ENCODE measurements at regions not wholly inside any gene's neighbourhood (a gene's known extent, or its start where the extent isn't known, plus 50 kb on each side); places are given as distances from the start of the nearest gene placed in this dataset.

GRCh38 chr3:178930116-178930515 is 141.5 kb downstream of the ZMAT3 start:
- no peak for DNase-seq
- Histone ChIP-seq H3K36me3 (ENCODE audit: control insufficient read depth, insufficient read depth, low read length) (no peaks in the 10 kb centered on the region), H3K4me1 (no peaks in the 10 kb centered on the region), H3K9me3 (peaks cover 9% of the 10 kb centered on the region), H3K27me3 (replicated peaks; ENCODE audit: control insufficient read depth, insufficient read depth, low read length) (no peaks in the 10 kb centered on the region), H3K4me3 (ENCODE audit: low read depth, low read length) (no peak overlapping the region)
- H3K27ac Mint-ChIP-seq (ENCODE audit: unreplicated experiment), result no peak overlapping the region
- TF ChIP-seq, protein P1, sequence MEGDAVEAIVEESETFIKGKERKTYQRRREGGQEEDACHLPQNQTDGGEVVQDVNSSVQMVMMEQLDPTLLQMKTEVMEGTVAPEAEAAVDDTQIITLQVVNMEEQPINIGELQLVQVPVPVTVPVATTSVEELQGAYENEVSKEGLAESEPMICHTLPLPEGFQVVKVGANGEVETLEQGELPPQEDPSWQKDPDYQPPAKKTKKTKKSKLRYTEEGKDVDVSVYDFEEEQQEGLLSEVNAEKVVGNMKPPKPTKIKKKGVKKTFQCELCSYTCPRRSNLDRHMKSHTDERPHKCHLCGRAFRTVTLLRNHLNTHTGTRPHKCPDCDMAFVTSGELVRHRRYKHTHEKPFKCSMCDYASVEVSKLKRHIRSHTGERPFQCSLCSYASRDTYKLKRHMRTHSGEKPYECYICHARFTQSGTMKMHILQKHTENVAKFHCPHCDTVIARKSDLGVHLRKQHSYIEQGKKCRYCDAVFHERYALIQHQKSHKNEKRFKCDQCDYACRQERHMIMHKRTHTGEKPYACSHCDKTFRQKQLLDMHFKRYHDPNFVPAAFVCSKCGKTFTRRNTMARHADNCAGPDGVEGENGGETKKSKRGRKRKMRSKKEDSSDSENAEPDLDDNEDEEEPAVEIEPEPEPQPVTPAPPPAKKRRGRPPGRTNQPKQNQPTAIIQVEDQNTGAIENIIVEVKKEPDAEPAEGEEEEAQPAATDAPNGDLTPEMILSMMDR (IDR thresholded peaks at IDR 0.05; ENCODE audit: insufficient read depth in 1 of 2, low read depth in 1 of 2, low read length in 1 of 2, severe bottlenecking in 1 of 2, unreplicated experiment in 1 of 2), result no peak
- intact Hi-C loops (cut with micrococcal nuclease; ENCODE audit: unreplicated experiment), result no loop called here
- H3K9me3 Mint-ChIP-seq (ENCODE audit: unreplicated experiment), result peaks cover 25% of the 10 kb centered on the region
- ChIA-PET CTCF (no interaction called here), POLR2A (no interaction called here)
- H3K4me1 Mint-ChIP-seq (ENCODE audit: low read depth, unreplicated experiment), result no peaks in the 10 kb centered on the region
- H3K4me3 Mint-ChIP-seq (ENCODE audit: unreplicated experiment), result no peak overlapping the region
- no peaks in the 10 kb centered on the region for H3K27me3 Mint-ChIP-seq (ENCODE audit: insufficient read depth, unreplicated experiment)
- BruUV-seq (replicated peaks), result no TSS peak
- H3K36me3 Mint-ChIP-seq (ENCODE audit: insufficient read depth, unreplicated experiment), result no peaks in the 10 kb centered on the region

GRCh38 chr3:178916223-178916622 is 155.4 kb downstream of the ZMAT3 start:
- Histone ChIP-seq H3K27me3 (replicated peaks; ENCODE audit: control insufficient read depth, insufficient read depth, low read length) (no peaks in the 10 kb centered on the region), H3K4me1 (no peaks in the 10 kb centered on the region), H3K4me3 (ENCODE audit: low read depth, low read length) (no peak overlapping the region), H3K36me3 (ENCODE audit: control insufficient read depth, insufficient read depth, low read length) (no peaks in the 10 kb centered on the region), H3K9me3 (peaks cover 9% of the 10 kb centered on the region)
- H3K4me3 Mint-ChIP-seq (ENCODE audit: unreplicated experiment), result no peak overlapping the region
- H3K9me3 Mint-ChIP-seq (ENCODE audit: unreplicated experiment), result peaks cover 36% of the 10 kb centered on the region
- intact Hi-C loops (cut with micrococcal nuclease; ENCODE audit: unreplicated experiment), result no loop called here
- no peaks in the 10 kb centered on the region for H3K36me3 Mint-ChIP-seq (ENCODE audit: insufficient read depth, unreplicated experiment)
- no peaks in the 10 kb centered on the region for H3K4me1 Mint-ChIP-seq (ENCODE audit: low read depth, unreplicated experiment)
- TF ChIP-seq, protein P1 (IDR thresholded peaks at IDR 0.05; ENCODE audit: insufficient read depth in 1 of 2, low read depth in 1 of 2, low read length in 1 of 2, severe bottlenecking in 1 of 2, unreplicated experiment in 1 of 2), result no peak
- no peak for DNase-seq
- CTCF ChIA-PET, result no interaction called here
- H3K27ac Mint-ChIP-seq (ENCODE audit: unreplicated experiment), result no peak overlapping the region
- H3K27me3 Mint-ChIP-seq (ENCODE audit: insufficient read depth, unreplicated experiment), result no peaks in the 10 kb centered on the region
- POLR2A ChIA-PET, result no interaction called here
- BruUV-seq (replicated peaks), result no TSS peak

- no peaks in the 10 kb centered on the region for H3K36me3 ChIP-seq (ENCODE audit: control insufficient read depth, insufficient read depth, low read length)
- ChIA-PET CTCF (no interaction called here), POLR2A (no interaction called here)
- Mint-ChIP-seq H3K4me3 (ENCODE audit: unreplicated experiment) (no peak overlapping the region), H3K27ac (ENCODE audit: unreplicated experiment) (no peak overlapping the region), H3K36me3 (ENCODE audit: insufficient read depth, unreplicated experiment) (no peaks in the 10 kb centered on the region), H3K27me3 (ENCODE audit: insufficient read depth, unreplicated experiment) (no peaks in the 10 kb centered on the region), H3K9me3 (ENCODE audit: unreplicated experiment) (peaks cover 36% of the 10 kb centered on the region), H3K4me1 (ENCODE audit: low read depth, unreplicated experiment) (no peaks in the 10 kb centered on the region)
- intact Hi-C loops (cut with micrococcal nuclease; ENCODE audit: unreplicated experiment), result no loop called here
- DNase-seq, result no peak
- TF ChIP-seq, protein P1 (IDR thresholded peaks at IDR 0.05; ENCODE audit: insufficient read depth in 1 of 2, low read depth in 1 of 2, low read length in 1 of 2, severe bottlenecking in 1 of 2, unreplicated experiment in 1 of 2), result no peak
- BruUV-seq (replicated peaks), result no TSS peak
- peaks cover 9% of the 10 kb centered on the region for H3K9me3 ChIP-seq
- H3K4me3 ChIP-seq (ENCODE audit: low read depth, low read length), result no peak overlapping the region
- H3K4me1 ChIP-seq, result no peaks in the 10 kb centered on the region
- H3K27me3 ChIP-seq (replicated peaks; ENCODE audit: control insufficient read depth, insufficient read depth, low read length), result no peaks in the 10 kb centered on the region
Observed at GRCh38 chr3:178915365-178915764, 156.2 kb downstream of the ZMAT3 start.
